Right lobe of liver (tissue), 4 donors: ENCODE measurements at regions not wholly inside any gene's neighbourhood (a gene's known extent, or its start where the extent isn't known, plus 50 kb on each side); places are given as distances from the start of the nearest gene placed in this dataset.

Experiments used
- CTCF ChIP-seq, 4 donors: fragments of 200-600 bp in 3 of 4; fragments of 450-650 bp in 1 of 4; IDR thresholded peaks; one replicate each; pipeline versions ENCODE4 v1.5.1 to v1.8.0; 2016 to 2022; ENCODE audit warnings: antibody characterized with exemption in 4 of 4, mild to moderate bottlenecking in 2 of 4
- POLR2A ChIP-seq: fragments of 450-650 bp; IDR thresholded peaks from one replicate; pipeline ENCODE4 v1.6.1; 2017; ENCODE audit warnings: antibody characterized with exemption, mild to moderate bottlenecking
- donor health status: DM: no; HTN: no; CAD: no.
- donor health status: DM: no; HTN: no; CAD: no.
- donor health status: DM: no; HTN: yes; CAD: no.

GRCh38 chr9:85263288-85263687, 478.5 kb downstream of the AGTPBP1 start:
- no peak for TF ChIP-seq CTCF (IDR thresholded peaks at IDR 0.05)
- TF ChIP-seq POLR2A: no peak
